PFSK-1 (cell line): ENCODE measurements at regions not wholly inside any gene's neighbourhood (a gene's known extent, or its start where the extent isn't known, plus 50 kb on each side); places are given as distances from the start of the nearest gene placed in this dataset.

Experiments
- FOXP2 ChIP-seq: optimal IDR thresholded peaks from 2 replicates; pipeline ENCODE3; 2011; ENCODE audit warnings: borderline replicate concordance, control low read depth, inconsistent platforms; ENCODE audit not compliant: insufficient read depth; ENCODE audit errors: extremely low read length, extremely low read depth
- POLR2AphosphoS5 ChIP-seq: IDR thresholded peaks from 2 replicates; pipeline ENCODE4 v1.6.1; 2012; ENCODE audit warnings: low read depth, mild to moderate bottlenecking, control low read depth, low read length, moderate library complexity
- SIN3A ChIP-seq: IDR thresholded peaks from 2 replicates; pipeline ENCODE4 v1.6.1; 2012; ENCODE audit warnings: mild to moderate bottlenecking, low read length, moderate library complexity, borderline replicate concordance; ENCODE audit not compliant: insufficient read depth
- TAF1 ChIP-seq: IDR thresholded peaks from 2 replicates; pipeline ENCODE4 v1.6.1; 2012; ENCODE audit warnings: low read length, control low read depth, borderline replicate concordance; ENCODE audit not compliant: insufficient read depth
- TF ChIP-seq, protein P1 (sequence below), 2 experiments: IDR thresholded peaks; 2 replicates each; pipeline versions ENCODE4 v1.6.1 to v1.8.0; 2011 to 2012; ENCODE audit warnings: low read depth in 2 of 2, low read length in 2 of 2, control low read depth in 1 of 2, inconsistent platforms in 1 of 2, mild to moderate bottlenecking in 1 of 2, moderate library complexity in 1 of 2; ENCODE audit not compliant: insufficient read depth in 1 of 2

GRCh38 chr7:52323202-52323746 is 712.2 kb upstream of the POM121L12 start:
- TF ChIP-seq SIN3A (no peak), POLR2AphosphoS5 (no peak), TAF1 (no peak), FOXP2 (no peak)
- TF ChIP-seq, protein P1, sequence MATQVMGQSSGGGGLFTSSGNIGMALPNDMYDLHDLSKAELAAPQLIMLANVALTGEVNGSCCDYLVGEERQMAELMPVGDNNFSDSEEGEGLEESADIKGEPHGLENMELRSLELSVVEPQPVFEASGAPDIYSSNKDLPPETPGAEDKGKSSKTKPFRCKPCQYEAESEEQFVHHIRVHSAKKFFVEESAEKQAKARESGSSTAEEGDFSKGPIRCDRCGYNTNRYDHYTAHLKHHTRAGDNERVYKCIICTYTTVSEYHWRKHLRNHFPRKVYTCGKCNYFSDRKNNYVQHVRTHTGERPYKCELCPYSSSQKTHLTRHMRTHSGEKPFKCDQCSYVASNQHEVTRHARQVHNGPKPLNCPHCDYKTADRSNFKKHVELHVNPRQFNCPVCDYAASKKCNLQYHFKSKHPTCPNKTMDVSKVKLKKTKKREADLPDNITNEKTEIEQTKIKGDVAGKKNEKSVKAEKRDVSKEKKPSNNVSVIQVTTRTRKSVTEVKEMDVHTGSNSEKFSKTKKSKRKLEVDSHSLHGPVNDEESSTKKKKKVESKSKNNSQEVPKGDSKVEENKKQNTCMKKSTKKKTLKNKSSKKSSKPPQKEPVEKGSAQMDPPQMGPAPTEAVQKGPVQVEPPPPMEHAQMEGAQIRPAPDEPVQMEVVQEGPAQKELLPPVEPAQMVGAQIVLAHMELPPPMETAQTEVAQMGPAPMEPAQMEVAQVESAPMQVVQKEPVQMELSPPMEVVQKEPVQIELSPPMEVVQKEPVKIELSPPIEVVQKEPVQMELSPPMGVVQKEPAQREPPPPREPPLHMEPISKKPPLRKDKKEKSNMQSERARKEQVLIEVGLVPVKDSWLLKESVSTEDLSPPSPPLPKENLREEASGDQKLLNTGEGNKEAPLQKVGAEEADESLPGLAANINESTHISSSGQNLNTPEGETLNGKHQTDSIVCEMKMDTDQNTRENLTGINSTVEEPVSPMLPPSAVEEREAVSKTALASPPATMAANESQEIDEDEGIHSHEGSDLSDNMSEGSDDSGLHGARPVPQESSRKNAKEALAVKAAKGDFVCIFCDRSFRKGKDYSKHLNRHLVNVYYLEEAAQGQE (IDR thresholded peaks at IDR 0.05; ENCODE audit: insufficient read depth in 1 of 2, low read depth in 2 of 2, low read length in 2 of 2) = no peak

DNA sequence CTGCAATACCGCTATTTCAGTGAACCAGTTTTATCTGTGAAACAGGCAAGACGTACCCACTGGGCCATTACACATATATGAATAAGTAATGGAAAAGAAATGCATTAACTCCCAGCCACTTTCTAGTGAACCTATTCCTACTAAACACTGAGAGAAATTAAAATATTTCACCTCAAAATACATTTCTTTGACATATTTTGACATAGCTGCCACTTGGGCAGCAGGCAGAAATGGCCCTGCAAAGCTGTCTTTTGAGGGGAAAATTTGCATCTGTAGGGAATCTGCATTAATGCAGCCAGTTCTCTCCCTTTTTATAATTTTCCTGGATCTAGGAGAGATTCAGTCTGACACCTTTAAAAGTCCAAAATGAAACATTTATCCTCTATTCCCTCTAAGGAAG is 714.8 kb upstream of the POM121L12 start:
- TF ChIP-seq POLR2AphosphoS5 = no peak
- no peak for TF ChIP-seq FOXP2
- TF ChIP-seq, protein P1 (IDR thresholded peaks at IDR 0.05; ENCODE audit: insufficient read depth in 1 of 2, low read depth in 2 of 2, low read length in 2 of 2) = no peak
- no peak for TF ChIP-seq TAF1
- no peak for TF ChIP-seq SIN3A

GRCh38 chr7:52317921-52318320 is 717.5 kb upstream of the POM121L12 start:
- no peak for TF ChIP-seq SIN3A
- TF ChIP-seq, protein P1 (IDR thresholded peaks at IDR 0.05; ENCODE audit: insufficient read depth in 1 of 2, low read depth in 2 of 2, low read length in 2 of 2) = no peak
- TF ChIP-seq POLR2AphosphoS5 = no peak
- TF ChIP-seq FOXP2 = no peak
- TF ChIP-seq TAF1 = no peak

- TF ChIP-seq, protein P1 (IDR thresholded peaks at IDR 0.05; ENCODE audit: insufficient read depth in 1 of 2, low read depth in 2 of 2, low read length in 2 of 2) = no peak
- no peak for TF ChIP-seq FOXP2
- TF ChIP-seq SIN3A = no peak
- TF ChIP-seq TAF1 = no peak
- no peak for TF ChIP-seq POLR2AphosphoS5
Observed at GRCh38 chr7:52311886-52312285, 723.5 kb upstream of the POM121L12 start.

DNA sequence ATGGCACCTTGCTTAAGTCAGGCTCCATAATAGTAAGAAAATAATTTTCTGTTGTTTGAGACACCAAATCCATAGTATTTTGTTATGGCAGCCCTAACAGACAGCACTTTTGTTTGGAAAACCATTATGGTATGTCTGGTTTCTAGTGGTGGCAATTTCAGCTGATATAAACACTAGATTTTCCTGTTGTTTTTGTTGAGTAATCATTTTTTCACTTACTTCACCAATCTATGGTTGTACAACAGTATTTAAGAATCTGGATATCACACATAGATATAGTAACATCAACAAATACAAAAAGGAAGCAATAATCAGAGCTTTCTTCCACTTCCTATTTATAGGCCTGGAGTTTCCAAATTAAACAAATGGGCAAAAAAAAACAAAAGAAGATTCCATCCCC is 725.8 kb upstream of the POM121L12 start:
- TF ChIP-seq, protein P1 (IDR thresholded peaks at IDR 0.05; ENCODE audit: insufficient read depth in 1 of 2, low read depth in 2 of 2, low read length in 2 of 2) = no peak
